ENCODE measurements at regions not wholly inside any gene's neighbourhood (a gene's known extent, or its start where the extent isn't known, plus 50 kb on each side); places are given as distances from the start of the nearest gene placed in this dataset.

DNA sequence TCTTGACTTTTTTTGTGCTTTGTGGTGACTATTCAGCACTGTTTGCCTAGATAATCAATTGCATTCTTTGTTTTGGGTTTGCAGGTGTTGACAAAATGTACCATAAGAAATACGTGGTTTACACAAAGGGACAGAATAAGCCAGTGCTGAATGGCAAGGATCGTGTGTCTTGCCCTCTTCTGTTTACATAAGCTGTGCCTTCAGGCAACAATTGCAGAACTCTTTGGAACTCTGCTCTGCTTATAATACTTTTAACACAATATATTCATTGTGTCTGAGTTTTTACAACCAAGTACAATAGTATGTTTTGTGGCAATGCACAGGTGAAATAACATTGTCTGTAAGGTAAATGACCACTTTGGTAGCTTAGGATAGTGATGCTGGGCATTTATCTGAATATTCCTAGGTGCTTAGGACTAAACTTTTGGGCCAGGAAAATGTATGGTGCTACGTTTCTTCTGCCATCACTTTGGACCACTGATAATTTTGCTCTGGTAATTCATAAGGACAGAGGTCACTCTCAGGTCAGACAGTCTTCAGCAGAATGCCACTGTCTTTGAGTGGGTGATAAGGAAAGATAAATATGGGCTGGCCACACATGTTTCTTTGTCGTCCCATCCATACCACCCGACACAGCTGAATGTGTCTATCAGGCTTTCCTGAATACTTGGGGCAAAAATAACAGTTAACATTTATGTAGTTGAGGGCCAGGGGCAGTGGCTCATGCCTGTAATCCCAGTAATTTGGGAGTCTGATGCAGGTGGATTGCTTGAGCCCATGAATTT lies 344.6 kb upstream of the IMPG1 start:
- in situ Hi-C loops (cut with HindIII; ENCODE audit: low pct_unique_long_range_greater_than_20kb, low sequenced_read_pairs): no loop called here
- no peak for DNase-seq (ENCODE audit: low read depth, low spot score)

GRCh38 chr6:76403064-76403463 lies 330.6 kb upstream of the IMPG1 start:
- no peak for DNase-seq (ENCODE audit: low read depth, low spot score)
- in situ Hi-C loops (cut with HindIII; ENCODE audit: low pct_unique_long_range_greater_than_20kb, low sequenced_read_pairs): no loop called here

DNA sequence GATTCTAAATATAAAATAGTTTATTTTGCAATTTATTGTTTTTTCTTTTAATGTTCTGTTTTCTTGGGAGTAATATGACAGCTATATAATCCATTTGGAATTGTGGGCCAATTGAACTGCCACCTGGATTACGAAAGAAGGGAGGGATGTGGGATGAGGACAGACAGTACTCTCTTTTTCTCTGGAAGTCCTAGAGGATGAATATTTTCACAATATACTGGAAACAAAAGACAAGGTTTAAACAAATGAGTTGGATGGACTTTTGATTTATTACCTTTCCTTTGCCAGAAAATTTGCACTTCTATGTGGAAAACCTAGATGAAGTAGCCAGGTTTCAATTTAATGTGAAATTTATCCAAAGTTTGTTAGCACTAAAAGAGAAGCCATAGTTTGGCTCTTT lies 325.5 kb upstream of the IMPG1 start:
- no peak for DNase-seq (ENCODE audit: low read depth, low spot score)
- in situ Hi-C loops (cut with HindIII; ENCODE audit: low pct_unique_long_range_greater_than_20kb, low sequenced_read_pairs): no loop called here

DNA sequence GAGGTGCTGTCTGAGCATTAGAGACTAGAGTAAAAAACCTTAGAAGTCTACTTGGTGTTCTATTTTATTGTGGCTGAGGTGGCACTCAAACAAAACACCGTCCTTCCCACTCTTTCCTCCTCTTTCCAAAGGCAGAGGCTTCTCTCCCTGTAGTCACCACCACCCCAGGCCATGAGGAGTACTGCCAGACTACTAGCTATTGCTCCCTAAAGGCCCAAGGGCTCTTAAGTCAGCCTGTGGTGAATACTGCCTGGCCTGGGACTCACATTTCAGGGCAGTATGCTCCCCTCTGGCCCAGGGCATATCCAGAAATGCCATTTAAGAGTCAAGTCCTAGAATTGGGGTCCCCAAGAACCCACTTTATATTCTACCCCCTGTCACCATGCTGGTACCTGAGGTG lies 309.7 kb upstream of the IMPG1 start:
- in situ Hi-C loops (cut with HindIII; ENCODE audit: low pct_unique_long_range_greater_than_20kb, low sequenced_read_pairs): no loop called here
- no peak for DNase-seq (ENCODE audit: low read depth, low spot score)

GRCh38 chr6:76381612-76382011 lies 309.1 kb upstream of the IMPG1 start:
- DNase-seq (ENCODE audit: low read depth, low spot score): no peak
- in situ Hi-C loops (cut with HindIII; ENCODE audit: low pct_unique_long_range_greater_than_20kb, low sequenced_read_pairs): no loop called here

- in situ Hi-C loops (cut with HindIII; ENCODE audit: low pct_unique_long_range_greater_than_20kb, low sequenced_read_pairs): no loop called here
- DNase-seq (ENCODE audit: low read depth, low spot score): peak; percentile 52
Observed at GRCh38 chr6:76351275-76351674, 278.8 kb upstream of the IMPG1 start.

GRCh38 chr6:76347539-76347938 lies 275.1 kb upstream of the IMPG1 start:
- DNase-seq (ENCODE audit: low read depth, low spot score): no peak
- in situ Hi-C loops (cut with HindIII; ENCODE audit: low pct_unique_long_range_greater_than_20kb, low sequenced_read_pairs): no loop called here

DNA sequence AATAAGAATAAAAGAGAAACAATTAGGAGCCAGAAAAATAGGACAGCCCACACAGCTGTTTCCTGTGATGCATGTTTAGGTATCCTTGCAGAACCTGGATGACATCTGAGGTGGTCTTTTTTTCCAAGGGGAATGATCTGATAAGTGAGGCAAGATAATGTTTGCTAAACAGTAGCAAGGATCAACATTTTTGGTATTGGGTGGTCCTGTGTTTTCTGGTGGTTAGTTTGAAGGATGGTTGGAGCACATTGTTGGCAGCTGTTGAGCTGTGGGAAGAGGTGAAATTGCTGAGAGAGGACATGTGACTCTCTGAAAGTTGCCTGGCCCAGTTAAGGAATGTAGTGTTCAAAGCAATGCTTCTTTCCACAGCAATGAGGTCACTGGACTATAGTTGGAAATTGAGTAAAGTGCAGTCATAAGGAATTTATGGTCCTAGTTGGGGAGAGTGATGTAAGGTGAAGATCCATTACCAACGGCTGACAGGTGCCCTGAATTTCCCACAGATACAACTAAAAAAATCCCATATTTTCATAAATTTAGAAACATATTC lies 270.2 kb upstream of the IMPG1 start:
- DNase-seq (ENCODE audit: low read depth, low spot score): no peak
- in situ Hi-C loops (cut with HindIII; ENCODE audit: low pct_unique_long_range_greater_than_20kb, low sequenced_read_pairs): no loop called here

DNA sequence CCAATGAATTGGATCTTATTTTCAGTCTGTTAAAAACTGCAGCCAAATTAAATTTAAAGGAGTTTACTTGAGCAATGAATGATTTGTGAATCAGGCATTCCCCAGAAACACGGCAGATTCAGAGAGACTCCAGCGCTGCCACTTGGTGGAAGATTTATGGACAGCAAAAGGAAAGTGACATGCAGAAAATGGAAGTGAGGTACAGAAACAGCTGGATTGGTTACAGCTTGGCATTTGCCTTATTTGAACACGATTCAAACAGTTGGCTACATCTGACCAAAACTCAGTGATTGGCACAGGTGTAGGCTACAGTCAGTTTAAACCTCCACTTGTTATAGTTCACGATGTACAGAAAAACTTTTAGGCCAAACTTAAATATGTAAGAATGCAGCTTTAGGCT lies 257.6 kb upstream of the IMPG1 start:
- in situ Hi-C loops (cut with HindIII; ENCODE audit: low pct_unique_long_range_greater_than_20kb, low sequenced_read_pairs): no loop called here
- DNase-seq (ENCODE audit: low read depth, low spot score): no peak

- DNase-seq (ENCODE audit: low read depth, low spot score): no peak
- in situ Hi-C loops (cut with HindIII; ENCODE audit: low pct_unique_long_range_greater_than_20kb, low sequenced_read_pairs): no loop called here
Observed at GRCh38 chr6:76326871-76327270, 254.4 kb upstream of the IMPG1 start.

Small RNA genes lying in the stretch of these regions (small RNA-seq; reads per million reads assigned to genes)
- gene AL365222.1 (0 reads per million in 2 experiments), gene RNU6-261P (0 reads per million in 2 experiments), gene RNU6-84P (0 reads per million in 2 experiments)

Measured in SK-MEL-5 (cell line).